CD4-positive, CD25-positive, alpha-beta regulatory T cell (primary cell): ENCODE measurements at regions not wholly inside any gene's neighbourhood (a gene's known extent, or its start where the extent isn't known, plus 50 kb on each side); places are given as distances from the start of the nearest gene placed in this dataset.
A peak's percentile ranks its signal among the peaks of the same experiment; 100 is the strongest.

Source experiments
- ATAC-seq, 2 donors: fragments of 150-1000 bp; cut with Tn5 transposase; one replicate each; pipeline ENCODE4 v1.10.0; 2021; ENCODE audit warnings: low read depth in 2 of 2, moderate number of reproducible peaks in 2 of 2, moderate library complexity in 1 of 2
- DNase-seq, 3 donors: peaks; one replicate each; pipeline versions ENCODE4 v3.0.0 to v3.0.0-alpha.2; 2012 to 2022; ENCODE audit warnings: mixed read lengths in 1 of 3
- H3K27ac ChIP-seq: one replicate; pipeline ENCODE4 v1.7.0; 2013; ENCODE audit warnings: mild to moderate bottlenecking, low read length; ENCODE audit not compliant: insufficient read depth, poor library complexity, severe bottlenecking
- H3K27me3 ChIP-seq: one replicate; pipeline ENCODE4 v1.7.0; 2013; ENCODE audit warnings: low read length; ENCODE audit not compliant: control insufficient read depth, insufficient read depth
- H3K36me3 ChIP-seq: one replicate; pipeline ENCODE4 v1.7.0; 2013; ENCODE audit warnings: mild to moderate bottlenecking, low read length, moderate library complexity; ENCODE audit not compliant: control insufficient read depth, insufficient read depth
- H3K4me1 ChIP-seq: 2 replicates; pipeline ENCODE4 v1.7.0; 2013; ENCODE audit warnings: mild to moderate bottlenecking, low read length; ENCODE audit not compliant: insufficient read depth, control insufficient read depth, poor library complexity, severe bottlenecking
- H3K4me3 ChIP-seq: one replicate; pipeline ENCODE4 v1.7.0; 2013; ENCODE audit warnings: low read depth, mild to moderate bottlenecking, low read length, moderate library complexity
- H3K9me3 ChIP-seq, 2 experiments: 1 replicate in 1 of 2; 2 replicates in 1 of 2; pipeline ENCODE4 v1.7.0; 2013; ENCODE audit warnings: low read length in 2 of 2, mild to moderate bottlenecking in 1 of 2, moderate library complexity in 1 of 2; ENCODE audit not compliant: control insufficient read depth in 2 of 2
- H3K27ac Mint-ChIP-seq, 3 donors: one replicate each; pipeline ENCODE4 v1.8.0; 2020 to 2022; ENCODE audit warnings: mild to moderate bottlenecking in 3 of 3, mixed read lengths in 3 of 3, moderate library complexity in 2 of 3
- H3K27me3 Mint-ChIP-seq: one replicate; pipeline ENCODE4 v1.8.0; 2022; ENCODE audit warnings: mild to moderate bottlenecking, mixed read lengths
- H3K36me3 Mint-ChIP-seq: one replicate; pipeline ENCODE4 v1.8.0; 2020; ENCODE audit warnings: mixed read lengths
- H3K4me1 Mint-ChIP-seq, 4 donors: one replicate each; pipeline ENCODE4 v1.8.0; 2020 to 2022; ENCODE audit warnings: mixed read lengths in 4 of 4, mild to moderate bottlenecking in 1 of 4
- H3K4me3 Mint-ChIP-seq, 4 donors: one replicate each; pipeline ENCODE4 v1.8.0; 2020 to 2022; ENCODE audit warnings: mild to moderate bottlenecking in 4 of 4, mixed read lengths in 4 of 4, moderate library complexity in 3 of 4
- H3K9me3 Mint-ChIP-seq, 7 donors: one replicate each; pipeline ENCODE4 v1.8.0; 2020 to 2022; ENCODE audit warnings: mixed read lengths in 7 of 7, mild to moderate bottlenecking in 3 of 7, moderate library complexity in 2 of 7

DNA sequence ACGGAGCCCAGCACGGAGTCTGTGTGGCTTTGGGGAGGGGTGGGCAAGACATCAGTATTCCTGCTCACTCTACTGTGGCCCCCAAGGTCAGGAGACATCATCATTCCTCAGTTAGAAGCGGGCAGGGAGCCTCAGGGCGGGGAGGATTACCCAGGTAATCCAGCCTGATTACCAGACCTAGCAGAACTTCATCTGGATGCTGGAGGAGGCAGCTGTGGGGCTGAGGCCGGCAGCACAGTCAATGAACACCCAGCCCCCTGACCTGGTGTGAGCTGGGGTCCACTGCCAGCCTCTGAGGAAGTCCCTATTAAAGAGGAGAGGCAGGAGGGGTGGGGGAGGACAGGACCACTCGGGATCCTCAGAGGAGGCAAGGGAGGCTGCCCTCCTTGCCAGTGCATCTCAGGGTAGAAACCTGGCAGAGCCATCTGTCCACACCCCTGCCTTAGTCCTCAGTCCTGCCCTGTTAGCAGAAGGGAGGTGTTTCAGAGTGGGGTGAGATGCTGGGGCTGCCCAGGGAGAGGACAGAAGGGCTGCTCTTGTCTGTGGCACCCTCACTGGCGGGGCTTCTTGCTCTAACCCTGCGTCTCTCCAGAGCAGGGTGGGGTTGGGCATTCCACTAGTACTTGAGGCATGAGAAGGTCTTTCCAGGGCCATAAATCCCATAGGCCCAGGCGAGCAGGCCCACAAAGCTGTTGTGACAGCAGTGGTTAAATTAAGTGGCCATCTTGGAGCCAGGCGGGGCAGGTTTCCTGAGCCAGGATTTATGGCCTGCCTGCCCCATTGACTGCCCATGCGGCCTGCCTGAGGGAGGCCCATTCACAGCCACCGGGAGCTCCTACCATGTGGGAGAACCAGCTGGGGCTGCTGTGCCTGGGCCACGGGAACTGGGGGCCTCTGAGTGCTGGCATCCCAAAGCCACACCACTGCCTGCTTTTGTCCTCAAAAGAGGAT is 82.1 kb downstream of the LINGO1 start:
- H3K4me3 Mint-ChIP-seq, result no peak overlapping the region
- H3K36me3 Mint-ChIP-seq, result no peaks in the 10 kb centered on the region
- ATAC-seq, result no peak
- DNase-seq, result no peak
- no peaks in the 10 kb centered on the region for H3K9me3 Mint-ChIP-seq
- peaks cover 12% of the 10 kb centered on the region for H3K27me3 Mint-ChIP-seq
- H3K4me1 ChIP-seq, result no peaks in the 10 kb centered on the region
- no peak overlapping the region for H3K27ac ChIP-seq
- peaks cover 0 to 2% (median 0%) of the 10 kb centered on the region in 4 donors for H3K4me1 Mint-ChIP-seq
- no peak overlapping the region for H3K4me3 ChIP-seq
- H3K9me3 ChIP-seq, result peaks cover 0 to 4% of the 10 kb centered on the region in 2 experiments
- H3K36me3 ChIP-seq, result no peaks in the 10 kb centered on the region
- no peaks in the 10 kb centered on the region for H3K27me3 ChIP-seq
- H3K27ac Mint-ChIP-seq, result no peak overlapping the region

- Mint-ChIP-seq H3K9me3 (no peaks in the 10 kb centered on the region), H3K27me3 (peaks cover 10% of the 10 kb centered on the region), H3K4me1 (peaks cover 0 to 2% (median under 1%) of the 10 kb centered on the region in 4 donors), H3K36me3 (no peaks in the 10 kb centered on the region), H3K27ac (no peak overlapping the region), H3K4me3 (no peak overlapping the region)
- H3K9me3 ChIP-seq, result peaks cover 0 to 4% of the 10 kb centered on the region in 2 experiments
- no peaks in the 10 kb centered on the region for H3K4me1 ChIP-seq
- DNase-seq, result no peak
- H3K27me3 ChIP-seq, result no peaks in the 10 kb centered on the region
- no peaks in the 10 kb centered on the region for H3K36me3 ChIP-seq
- no peak overlapping the region for H3K4me3 ChIP-seq
- no peak overlapping the region for H3K27ac ChIP-seq
- no peak for ATAC-seq
Observed at GRCh38 chr15:77549576-77550288, 83.0 kb downstream of the LINGO1 start.

- H3K27ac Mint-ChIP-seq, result no peak overlapping the region
Observed at GRCh38 chr15:77548589-77549557, 83.8 kb downstream of the LINGO1 start.

DNA sequence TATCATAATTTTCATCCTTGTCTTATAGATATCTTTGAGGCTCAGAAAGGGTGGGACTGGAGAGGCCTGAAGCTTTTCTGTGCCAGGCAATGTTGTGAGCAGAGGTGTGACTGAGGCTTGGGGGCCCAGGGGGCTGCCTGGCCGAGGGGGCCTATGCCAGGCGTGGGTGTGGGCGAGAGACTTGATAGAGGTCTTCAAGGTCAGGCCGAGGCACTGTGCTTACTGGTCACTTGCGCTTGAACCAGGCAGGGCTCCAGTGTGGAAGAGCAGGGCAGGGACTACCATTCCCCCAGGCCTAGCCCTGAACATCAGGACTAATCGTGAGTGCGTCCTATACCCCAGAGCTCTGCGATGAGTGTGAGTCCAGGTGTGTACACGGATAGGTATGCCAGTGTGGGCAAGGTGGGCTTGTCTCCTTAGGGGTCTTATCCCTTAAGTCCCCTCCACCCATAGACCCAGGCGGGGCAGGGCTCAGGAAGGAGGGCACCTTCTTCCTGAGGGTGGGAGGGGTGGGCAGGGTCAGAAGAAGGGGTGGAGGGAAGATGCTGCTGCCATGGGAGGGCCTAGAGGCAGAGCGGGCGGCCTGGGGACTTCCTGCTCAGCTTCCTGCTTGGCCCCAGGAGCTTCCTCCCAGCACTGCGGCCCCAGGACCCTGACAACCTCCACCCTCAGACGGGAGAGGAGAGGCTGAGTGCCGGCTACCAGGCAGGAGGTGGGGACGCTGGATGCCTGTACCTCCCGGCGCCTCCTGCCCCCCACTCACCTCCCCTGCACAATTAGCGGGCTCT is 84.7 kb downstream of the LINGO1 start:
- H3K27me3 Mint-ChIP-seq, result peaks cover 15% of the 10 kb centered on the region
- peaks cover 8% of the 10 kb centered on the region for H3K4me1 ChIP-seq
- no peak overlapping the region for H3K4me3 ChIP-seq
- peaks cover 0 to 7% (median under 1%) of the 10 kb centered on the region in 4 donors for H3K4me1 Mint-ChIP-seq
- H3K9me3 ChIP-seq, result peaks cover 0 to 4% of the 10 kb centered on the region in 2 experiments
- H3K36me3 Mint-ChIP-seq, result no peaks in the 10 kb centered on the region
- H3K27me3 ChIP-seq, result no peaks in the 10 kb centered on the region
- H3K27ac ChIP-seq, result no peak overlapping the region
- H3K27ac Mint-ChIP-seq, result no peak overlapping the region
- H3K36me3 ChIP-seq, result no peaks in the 10 kb centered on the region
- no peaks in the 10 kb centered on the region for H3K9me3 Mint-ChIP-seq
- H3K4me3 Mint-ChIP-seq, result no peak overlapping the region
- DNase-seq (peak in 1 of 3 donors; percentile 4), ATAC-seq (no peak)

More at GRCh38 chr15:77548589-77549557, 83.8 kb downstream of the LINGO1 start:
- DNase-seq (no peak), ATAC-seq (no peak)
- Histone ChIP-seq H3K36me3 (no peaks in the 10 kb centered on the region), H3K27ac (no peak overlapping the region), H3K4me1 (no peaks in the 10 kb centered on the region), H3K4me3 (no peak overlapping the region), H3K9me3 (peaks cover 0 to 4% of the 10 kb centered on the region in 2 experiments), H3K27me3 (no peaks in the 10 kb centered on the region)
- Mint-ChIP-seq H3K36me3 (no peaks in the 10 kb centered on the region), H3K9me3 (no peaks in the 10 kb centered on the region), H3K4me1 (peaks cover 0 to 2% (median under 1%) of the 10 kb centered on the region in 4 donors), H3K27me3 (peaks cover 10% of the 10 kb centered on the region), H3K4me3 (no peak overlapping the region)

- no peak overlapping the region for H3K27ac ChIP-seq
Observed at GRCh38 chr15:77546870-77547269, 85.8 kb downstream of the LINGO1 start.

GRCh38 chr15:77546050-77546501 is 86.6 kb downstream of the LINGO1 start:
- DNase-seq (no peak), ATAC-seq (no peak)
- Mint-ChIP-seq H3K27ac (no peak overlapping the region), H3K4me3 (peak overlapping the region in 1 of 4 donors; percentile 51), H3K4me1 (peaks cover 0 to 14% (median under 1%) of the 10 kb centered on the region in 4 donors), H3K27me3 (peaks cover 11% of the 10 kb centered on the region), H3K36me3 (no peaks in the 10 kb centered on the region), H3K9me3 (peaks cover 0 to 1% (median 0%) of the 10 kb centered on the region in 7 donors)
- Histone ChIP-seq H3K4me1 (peaks cover 12% of the 10 kb centered on the region), H3K9me3 (peaks cover 0 to 4% of the 10 kb centered on the region in 2 experiments), H3K27me3 (no peaks in the 10 kb centered on the region), H3K27ac (no peak overlapping the region), H3K36me3 (no peaks in the 10 kb centered on the region), H3K4me3 (no peak overlapping the region)

More at GRCh38 chr15:77546870-77547269, 85.8 kb downstream of the LINGO1 start:
- Mint-ChIP-seq H3K27ac (no peak overlapping the region), H3K4me1 (peaks cover 0 to 14% (median under 1%) of the 10 kb centered on the region in 4 donors), H3K36me3 (no peaks in the 10 kb centered on the region), H3K27me3 (peaks cover 15% of the 10 kb centered on the region), H3K9me3 (peaks cover 0 to 1% (median 0%) of the 10 kb centered on the region in 7 donors), H3K4me3 (no peak overlapping the region)
- no peaks in the 10 kb centered on the region for H3K36me3 ChIP-seq
- no peak for DNase-seq
- H3K9me3 ChIP-seq, result peaks cover 0 to 4% of the 10 kb centered on the region in 2 experiments
- no peak for ATAC-seq
- no peaks in the 10 kb centered on the region for H3K27me3 ChIP-seq
- peaks cover 12% of the 10 kb centered on the region for H3K4me1 ChIP-seq
- H3K4me3 ChIP-seq, result no peak overlapping the region
